ENCODE measurements at regions not wholly inside any gene's neighbourhood (a gene's known extent, or its start where the extent isn't known, plus 50 kb on each side); places are given as distances from the start of the nearest gene placed in this dataset.

- TF ChIP-seq CTCF (IDR thresholded peaks at IDR 0.05; ENCODE audit: insufficient read depth, low read length) (no peak), POLR2AphosphoS5 (IDR thresholded peaks at IDR 0.05; ENCODE audit: low read depth) (no peak), SPI1 (IDR thresholded peaks at IDR 0.05; ENCODE audit: borderline replicate concordance, low read depth) (no peak), GABPA (IDR thresholded peaks at IDR 0.05; ENCODE audit: low read depth) (no peak)
Observed at GRCh38 chr2:234275515-234275914, 221.4 kb downstream of the ARL4C start.
